ENCODE measurements at regions not wholly inside any gene's neighbourhood (a gene's known extent, or its start where the extent isn't known, plus 50 kb on each side); places are given as distances from the start of the nearest gene placed in this dataset.

DNA sequence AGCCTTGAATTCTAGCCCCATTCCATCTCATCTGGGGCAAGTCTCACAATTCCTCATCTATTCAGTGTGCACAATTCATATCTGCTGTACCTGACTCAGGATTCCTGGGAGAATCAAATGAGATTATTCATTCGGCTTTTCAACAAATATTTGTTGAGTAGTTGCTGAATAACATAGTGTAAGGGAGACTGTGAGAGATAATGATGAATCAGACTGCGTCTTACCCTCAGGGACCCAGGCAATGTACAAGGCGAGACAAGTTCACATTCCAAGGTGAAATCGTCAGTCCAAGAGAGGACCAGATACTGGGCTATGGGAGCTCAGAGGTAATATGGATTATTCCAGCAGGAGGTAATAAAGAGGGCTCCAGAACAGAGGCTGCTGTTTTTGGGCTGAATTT, 67.8 kb upstream of the SMYD2 start:
- in situ Hi-C loops (cut with HindIII; ENCODE audit: low pct_ligation_motif_present, low sequenced_read_pairs), result no loop called here
- Histone ChIP-seq H3K27me3 (replicated peaks) (peaks cover 8% of the 10 kb centered on the region), H3K4me3 (ENCODE audit: low read depth, low read length) (no peak overlapping the region), H3K36me3 (replicated peaks) (no peaks in the 10 kb centered on the region), H3K27ac (no peak overlapping the region)
- TF ChIP-seq CTCF (IDR thresholded peaks at IDR 0.05; ENCODE audit: low read depth, low read length, missing control alignments), result peak; percentile 3
- peak; percentile 25 for DNase-seq

GRCh38 chr1:214214851-214215250, 66.1 kb upstream of the SMYD2 start:
- Histone ChIP-seq H3K36me3 (replicated peaks) (no peaks in the 10 kb centered on the region), H3K4me3 (ENCODE audit: low read depth, low read length) (no peak overlapping the region), H3K27me3 (replicated peaks) (peaks cover 8% of the 10 kb centered on the region), H3K27ac (no peak overlapping the region)
- in situ Hi-C loops (cut with HindIII; ENCODE audit: low pct_ligation_motif_present, low sequenced_read_pairs), result no loop called here
- no peak for TF ChIP-seq CTCF (IDR thresholded peaks at IDR 0.05; ENCODE audit: low read depth, low read length, missing control alignments)
- DNase-seq, result no peak

DNA sequence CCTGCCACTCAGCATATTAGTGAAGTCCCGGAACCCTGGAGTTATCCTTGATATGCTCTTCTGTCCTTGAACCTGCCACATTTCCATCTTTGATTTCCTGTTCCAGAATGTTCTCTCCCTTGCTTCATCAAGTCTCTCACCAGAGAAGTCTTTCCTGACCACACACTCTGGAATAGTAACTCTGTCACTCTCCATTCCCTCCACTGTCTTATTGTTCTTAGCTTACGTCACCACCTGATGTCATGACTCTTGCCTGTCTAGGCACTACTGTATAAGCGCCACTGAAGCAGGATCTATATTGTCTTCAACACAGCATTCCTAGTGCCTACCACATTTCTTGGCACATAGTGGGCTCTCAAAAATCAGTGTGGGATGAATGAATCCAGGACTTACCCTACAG, 65.4 kb upstream of the SMYD2 start:
- DNase-seq, result no peak
- no peak overlapping the region for H3K27ac ChIP-seq
- no peak for TF ChIP-seq CTCF (IDR thresholded peaks at IDR 0.05; ENCODE audit: low read depth, low read length, missing control alignments)
- H3K36me3 ChIP-seq (replicated peaks), result no peaks in the 10 kb centered on the region
- H3K27me3 ChIP-seq (replicated peaks), result peaks cover 8% of the 10 kb centered on the region
- H3K4me3 ChIP-seq (ENCODE audit: low read depth, low read length), result no peak overlapping the region
- in situ Hi-C loops (cut with HindIII; ENCODE audit: low pct_ligation_motif_present, low sequenced_read_pairs), result no loop called here

- DNase-seq, result no peak
- in situ Hi-C loops (cut with HindIII; ENCODE audit: low pct_ligation_motif_present, low sequenced_read_pairs), result no loop called here
- TF ChIP-seq CTCF (IDR thresholded peaks at IDR 0.05; ENCODE audit: low read depth, low read length, missing control alignments), result no peak
- peaks cover 8% of the 10 kb centered on the region for H3K27me3 ChIP-seq (replicated peaks)
- no peak overlapping the region for H3K4me3 ChIP-seq (ENCODE audit: low read depth, low read length)
- H3K27ac ChIP-seq, result no peak overlapping the region
- H3K36me3 ChIP-seq (replicated peaks), result no peaks in the 10 kb centered on the region
Observed at GRCh38 chr1:214216021-214216420, 64.9 kb upstream of the SMYD2 start.

DNA sequence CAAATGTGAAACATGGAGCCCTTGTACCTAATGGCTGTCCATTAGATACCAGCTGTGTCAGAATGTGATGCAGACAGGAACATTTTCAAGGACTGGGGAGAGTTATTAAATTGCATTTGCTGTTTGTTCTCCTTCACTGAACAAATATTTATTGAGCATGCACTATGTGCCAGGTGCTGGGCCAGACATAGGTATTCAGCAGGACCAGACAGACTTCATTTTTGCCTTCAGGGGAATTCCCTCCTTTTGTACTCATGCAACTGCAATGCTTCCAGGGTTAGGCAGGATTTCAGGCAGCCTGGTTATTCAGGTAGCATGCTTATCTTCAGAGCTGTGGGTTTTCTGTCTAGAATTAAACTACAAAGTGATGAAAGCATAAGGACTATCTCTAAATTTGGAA, 64.2 kb upstream of the SMYD2 start:
- DNase-seq, result no peak
- no peak overlapping the region for H3K27ac ChIP-seq
- in situ Hi-C loops (cut with HindIII; ENCODE audit: low pct_ligation_motif_present, low sequenced_read_pairs), result no loop called here

More for the DNA sequence above, 64.2 kb upstream of the SMYD2 start:
- Histone ChIP-seq H3K27me3 (replicated peaks) (peaks cover 8% of the 10 kb centered on the region), H3K4me3 (ENCODE audit: low read depth, low read length) (no peak overlapping the region), H3K36me3 (replicated peaks) (no peaks in the 10 kb centered on the region)
- no peak for TF ChIP-seq CTCF (IDR thresholded peaks at IDR 0.05; ENCODE audit: low read depth, low read length, missing control alignments)

All from brain microvascular endothelial cell (primary cell).